ENCODE measurements at regions not wholly inside any gene's neighbourhood (a gene's known extent, or its start where the extent isn't known, plus 50 kb on each side); places are given as distances from the start of the nearest gene placed in this dataset.

DNA sequence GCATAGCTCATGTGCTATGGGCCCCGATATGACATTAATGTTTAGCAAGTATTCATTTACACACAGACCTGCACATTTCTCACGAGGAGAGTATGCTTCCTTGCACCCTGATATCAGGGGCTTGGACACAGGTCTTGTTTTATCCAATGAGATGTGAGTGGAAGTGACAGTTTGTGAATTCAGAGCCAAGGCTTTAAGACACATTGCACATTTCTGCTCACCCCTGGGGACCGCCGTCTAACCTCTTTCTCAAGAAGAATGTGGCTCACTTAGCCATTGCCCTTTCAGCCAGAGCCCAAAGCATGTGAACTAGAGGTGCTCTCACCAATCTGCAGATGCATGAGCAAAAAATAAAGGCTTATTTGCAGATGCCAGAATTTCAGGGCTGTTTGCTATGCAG, 116.1 kb upstream of the C16orf82 start:
- TF ChIP-seq, protein P1, sequence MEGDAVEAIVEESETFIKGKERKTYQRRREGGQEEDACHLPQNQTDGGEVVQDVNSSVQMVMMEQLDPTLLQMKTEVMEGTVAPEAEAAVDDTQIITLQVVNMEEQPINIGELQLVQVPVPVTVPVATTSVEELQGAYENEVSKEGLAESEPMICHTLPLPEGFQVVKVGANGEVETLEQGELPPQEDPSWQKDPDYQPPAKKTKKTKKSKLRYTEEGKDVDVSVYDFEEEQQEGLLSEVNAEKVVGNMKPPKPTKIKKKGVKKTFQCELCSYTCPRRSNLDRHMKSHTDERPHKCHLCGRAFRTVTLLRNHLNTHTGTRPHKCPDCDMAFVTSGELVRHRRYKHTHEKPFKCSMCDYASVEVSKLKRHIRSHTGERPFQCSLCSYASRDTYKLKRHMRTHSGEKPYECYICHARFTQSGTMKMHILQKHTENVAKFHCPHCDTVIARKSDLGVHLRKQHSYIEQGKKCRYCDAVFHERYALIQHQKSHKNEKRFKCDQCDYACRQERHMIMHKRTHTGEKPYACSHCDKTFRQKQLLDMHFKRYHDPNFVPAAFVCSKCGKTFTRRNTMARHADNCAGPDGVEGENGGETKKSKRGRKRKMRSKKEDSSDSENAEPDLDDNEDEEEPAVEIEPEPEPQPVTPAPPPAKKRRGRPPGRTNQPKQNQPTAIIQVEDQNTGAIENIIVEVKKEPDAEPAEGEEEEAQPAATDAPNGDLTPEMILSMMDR (IDR thresholded peaks at IDR 0.05): no peak
- no peak for TF ChIP-seq POLR2A (IDR thresholded peaks at IDR 0.05)
